WTC11 (cell line): ENCODE measurements at regions not wholly inside any gene's neighbourhood (a gene's known extent, or its start where the extent isn't known, plus 50 kb on each side); places are given as distances from the start of the nearest gene placed in this dataset.

ENCODE experiments used
- ATAC-seq: fragments of 200-7000 bp; cut with Tn5 transposase; 2 replicates; pipeline ENCODE4 v1.10.0; 2021; ENCODE audit warnings: mild to moderate bottlenecking, moderate library complexity
- CTCF ChIA-PET: fragments of 300-600 bp; sonication (Branson Sonifier 250); formaldehyde crosslinking; loops from one replicate; lab custom pipeline; 2021; ENCODE audit warnings: antibody characterized with exemption; lab: Charles Lee
- POLR2A ChIA-PET: fragments of 350-600 bp; sonication (Branson Sonifier 250); formaldehyde crosslinking; loops from one replicate; lab custom pipeline; 2021; ENCODE audit warnings: antibody characterized with exemption; lab: Charles Lee
- DNase-seq: peaks from one replicate; pipeline ENCODE4 v3.0.0; 2021; ENCODE audit warnings: low spot score
- H3K27ac Mint-ChIP-seq: 2 replicates; pipeline ENCODE4 v1.8.0; 2021; ENCODE audit warnings: mixed read lengths
- H3K27me3 Mint-ChIP-seq: 2 replicates; pipeline ENCODE4 v1.8.0; 2021; ENCODE audit warnings: low read depth, mild to moderate bottlenecking, moderate library complexity, mixed read lengths
- H3K36me3 Mint-ChIP-seq: 2 replicates; pipeline ENCODE4 v1.8.0; 2021; ENCODE audit warnings: mixed read lengths
- H3K4me1 Mint-ChIP-seq: 2 replicates; pipeline ENCODE4 v1.8.0; 2022; ENCODE audit warnings: mixed read lengths
- H3K4me3 Mint-ChIP-seq: 2 replicates; pipeline ENCODE4 v1.8.0; 2021; ENCODE audit warnings: mild to moderate bottlenecking, moderate library complexity, mixed read lengths
- H3K9me3 Mint-ChIP-seq: 2 replicates; pipeline ENCODE4 v1.8.0; 2021; ENCODE audit warnings: mixed read lengths
- CBFB ChIP-seq: sonication (generic); formaldehyde crosslinking; IDR thresholded peaks from 2 replicates; pipeline ENCODE4 v1.8.1; 2022; ENCODE audit warnings: mild to moderate bottlenecking, low read depth, missing genetic modification reagents
- FOXP1 ChIP-seq: sonication (generic); formaldehyde crosslinking; IDR thresholded peaks from 2 replicates; pipeline ENCODE4 v1.8.0; 2022; ENCODE audit warnings: missing genetic modification reagents, mild to moderate bottlenecking, moderate library complexity, borderline replicate concordance
- JAZF1 ChIP-seq: fragments of 250-450 bp; sonication (Bioruptor Pico); IDR thresholded peaks from 2 replicates; pipeline ENCODE4 v1.9.0; 2021; ENCODE audit warnings: moderate library complexity, mild to moderate bottlenecking, inconsistent platforms
- NFATC4 ChIP-seq: fragments of 250-450 bp; sonication (Bioruptor Pico); IDR thresholded peaks from 2 replicates; pipeline ENCODE4 v1.9.0; 2021; ENCODE audit warnings: mild to moderate bottlenecking
- NFE2L1 ChIP-seq: sonication (generic); formaldehyde crosslinking; IDR thresholded peaks from 2 replicates; pipeline ENCODE4 v1.8.1; 2023; ENCODE audit warnings: missing genetic modification reagents
- NR1H2 ChIP-seq: sonication (generic); formaldehyde crosslinking; IDR thresholded peaks from 2 replicates; pipeline ENCODE4 v1.9.0; 2021; ENCODE audit warnings: mild to moderate bottlenecking, moderate library complexity, missing genetic modification reagents
- NR3C1 ChIP-seq: sonication (generic); formaldehyde crosslinking; conservative IDR thresholded peaks from 2 replicates; pipeline ENCODE4 v1.8.1; 2023; ENCODE audit warnings: low read depth, mild to moderate bottlenecking, missing genetic modification reagents
- OVOL2 ChIP-seq: fragments of 250-450 bp; sonication (Bioruptor Pico); IDR thresholded peaks from 2 replicates; pipeline ENCODE4 v1.9.0; 2021; ENCODE audit warnings: mild to moderate bottlenecking, borderline replicate concordance
- SMAD3 ChIP-seq: sonication (generic); formaldehyde crosslinking; IDR thresholded peaks from 2 replicates; pipeline ENCODE4 v1.8.0; 2022; ENCODE audit warnings: missing genetic modification reagents, mild to moderate bottlenecking, borderline replicate concordance
- SP1 ChIP-seq: sonication (generic); formaldehyde crosslinking; conservative IDR thresholded peaks from 2 replicates; pipeline ENCODE4 v1.8.1; 2022; ENCODE audit warnings: missing genetic modification reagents
- TEAD1 ChIP-seq: sonication (generic); formaldehyde crosslinking; IDR thresholded peaks from 2 replicates; pipeline ENCODE4 v1.8.0; 2022; ENCODE audit warnings: mild to moderate bottlenecking, missing genetic modification reagents
- ZNF138 ChIP-seq: sonication (generic); formaldehyde crosslinking; conservative IDR thresholded peaks from 2 replicates; pipeline ENCODE4 v1.8.1; 2022; ENCODE audit warnings: mild to moderate bottlenecking, moderate library complexity, missing genetic modification reagents
- ZNF317 ChIP-seq: sonication (generic); formaldehyde crosslinking; IDR thresholded peaks from 2 replicates; pipeline ENCODE4 v1.8.1; 2023; ENCODE audit warnings: low read depth, mild to moderate bottlenecking, moderate library complexity, missing genetic modification reagents, borderline replicate concordance
- ZNF423 ChIP-seq: fragments of 250-450 bp; sonication (Bioruptor Pico); IDR thresholded peaks from 2 replicates; pipeline ENCODE4 v2.1.2; 2022; ENCODE audit warnings: mild to moderate bottlenecking, moderate library complexity
- TF ChIP-seq, protein P1 (sequence below): fragments of 250-450 bp; sonication (Bioruptor Pico); IDR thresholded peaks from 2 replicates; pipeline ENCODE4 v1.9.0; 2021; ENCODE audit warnings: moderate library complexity, mild to moderate bottlenecking, inconsistent platforms, borderline replicate concordance
- TF ChIP-seq, protein P2 (sequence below): sonication (generic); formaldehyde crosslinking; IDR thresholded peaks from 2 replicates; pipeline ENCODE4 v1.8.1; 2022; ENCODE audit warnings: low read depth, missing genetic modification reagents, borderline replicate concordance
- TF ChIP-seq, protein P3 (sequence below): fragments of 250-450 bp; sonication (Bioruptor Pico); IDR thresholded peaks from 2 replicates; pipeline ENCODE4 v2.1.2; 2022; ENCODE audit warnings: mild to moderate bottlenecking, moderate library complexity
- TF ChIP-seq, protein P4 (sequence below): sonication (generic); formaldehyde crosslinking; conservative IDR thresholded peaks from 2 replicates; pipeline ENCODE4 v1.8.1; 2022; ENCODE audit warnings: mild to moderate bottlenecking, missing genetic modification reagents
- TF ChIP-seq, protein P5 (sequence below): fragments of 250-450 bp; sonication (Bioruptor Pico); conservative IDR thresholded peaks from 2 replicates; pipeline ENCODE4 v1.9.0; 2021; ENCODE audit warnings: mild to moderate bottlenecking
- TF ChIP-seq, protein P6 (sequence below): fragments of 250-450 bp; sonication (Bioruptor Pico); IDR thresholded peaks from 2 replicates; pipeline ENCODE4 v1.9.0; 2021; ENCODE audit warnings: mild to moderate bottlenecking, borderline replicate concordance
- TF ChIP-seq, protein P7 (sequence below): sonication (generic); formaldehyde crosslinking; IDR thresholded peaks from 2 replicates; pipeline ENCODE4 v1.8.1; 2023; ENCODE audit warnings: mild to moderate bottlenecking, missing genetic modification reagents, moderate library complexity
- TF ChIP-seq, protein P8 (sequence below): sonication (generic); formaldehyde crosslinking; IDR thresholded peaks from 2 replicates; pipeline ENCODE4 v1.8.0; 2022; ENCODE audit warnings: mild to moderate bottlenecking, missing genetic modification reagents

DNA sequence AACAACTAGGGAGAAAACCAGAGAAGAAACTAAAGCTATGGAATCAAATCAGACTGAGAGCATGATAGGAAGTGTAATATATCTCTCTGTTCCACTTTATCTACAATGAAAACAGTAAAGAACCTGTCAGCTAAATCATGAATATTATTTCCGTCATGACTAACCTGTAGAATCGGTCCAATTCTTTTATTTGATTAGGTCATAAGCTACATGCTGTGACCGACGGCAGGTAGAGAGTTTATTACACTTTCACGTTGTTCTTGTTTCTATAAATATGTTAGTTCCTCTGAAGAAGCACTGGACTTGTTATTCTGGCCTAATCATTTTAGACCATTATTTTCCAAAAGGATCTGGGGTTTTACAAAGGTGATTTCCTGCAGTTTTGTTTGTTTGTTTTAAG lies 91.1 kb downstream of the DMRTA1 start:
- no peak for DNase-seq
- peaks cover 9% of the 10 kb centered on the region for H3K9me3 Mint-ChIP-seq
- ChIA-PET CTCF (no interaction called here), POLR2A (no interaction called here)
- H3K4me1 Mint-ChIP-seq, result no peaks in the 10 kb centered on the region
- TF ChIP-seq, protein P1, sequence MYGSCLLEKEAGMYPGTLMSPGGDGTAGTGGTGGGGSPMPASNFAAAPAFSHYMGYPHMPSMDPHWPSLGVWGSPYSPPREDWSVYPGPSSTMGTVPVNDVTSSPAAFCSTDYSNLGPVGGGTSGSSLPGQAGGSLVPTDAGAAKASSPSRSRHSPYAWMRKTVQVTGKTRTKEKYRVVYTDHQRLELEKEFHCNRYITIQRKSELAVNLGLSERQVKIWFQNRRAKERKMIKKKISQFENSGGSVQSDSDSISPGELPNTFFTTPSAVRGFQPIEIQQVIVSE, result no peak
- TF ChIP-seq ZNF317 (CRISPR knock-in tag), result no peak
- no peak for TF ChIP-seq NFE2L1 (CRISPR knock-in tag)
- TF ChIP-seq SMAD3 (CRISPR knock-in tag), result no peak
- no peak for TF ChIP-seq CBFB
- no peak for TF ChIP-seq ZNF138 (CRISPR knock-in tag)
- TF ChIP-seq, protein P2, sequence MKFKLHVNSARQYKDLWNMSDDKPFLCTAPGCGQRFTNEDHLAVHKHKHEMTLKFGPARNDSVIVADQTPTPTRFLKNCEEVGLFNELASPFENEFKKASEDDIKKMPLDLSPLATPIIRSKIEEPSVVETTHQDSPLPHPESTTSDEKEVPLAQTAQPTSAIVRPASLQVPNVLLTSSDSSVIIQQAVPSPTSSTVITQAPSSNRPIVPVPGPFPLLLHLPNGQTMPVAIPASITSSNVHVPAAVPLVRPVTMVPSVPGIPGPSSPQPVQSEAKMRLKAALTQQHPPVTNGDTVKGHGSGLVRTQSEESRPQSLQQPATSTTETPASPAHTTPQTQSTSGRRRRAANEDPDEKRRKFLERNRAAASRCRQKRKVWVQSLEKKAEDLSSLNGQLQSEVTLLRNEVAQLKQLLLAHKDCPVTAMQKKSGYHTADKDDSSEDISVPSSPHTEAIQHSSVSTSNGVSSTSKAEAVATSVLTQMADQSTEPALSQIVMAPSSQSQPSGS, result no peak
- no peak for TF ChIP-seq NFATC4 (CRISPR knock-in tag)
- no peak for TF ChIP-seq JAZF1
- TF ChIP-seq OVOL2 (CRISPR knock-in tag), result no peak
- no peak for TF ChIP-seq SP1
- TF ChIP-seq, protein P3, sequence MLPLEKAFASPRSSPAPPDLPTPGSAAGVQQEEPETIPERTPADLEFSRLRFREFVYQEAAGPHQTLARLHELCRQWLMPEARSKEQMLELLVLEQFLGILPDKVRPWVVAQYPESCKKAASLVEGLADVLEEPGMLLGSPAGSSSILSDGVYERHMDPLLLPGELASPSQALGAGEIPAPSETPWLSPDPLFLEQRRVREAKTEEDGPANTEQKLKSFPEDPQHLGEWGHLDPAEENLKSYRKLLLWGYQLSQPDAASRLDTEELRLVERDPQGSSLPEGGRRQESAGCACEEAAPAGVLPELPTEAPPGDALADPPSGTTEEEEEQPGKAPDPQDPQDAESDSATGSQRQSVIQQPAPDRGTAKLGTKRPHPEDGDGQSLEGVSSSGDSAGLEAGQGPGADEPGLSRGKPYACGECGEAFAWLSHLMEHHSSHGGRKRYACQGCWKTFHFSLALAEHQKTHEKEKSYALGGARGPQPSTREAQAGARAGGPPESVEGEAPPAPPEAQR (CRISPR knock-in tag), result no peak
- no peak for TF ChIP-seq ZNF423
- no peak for TF ChIP-seq FOXP1 (CRISPR knock-in tag)
- no peak for TF ChIP-seq TEAD1 (CRISPR knock-in tag)
- no peak for ATAC-seq
- no peak overlapping the region for H3K27ac Mint-ChIP-seq
- H3K36me3 Mint-ChIP-seq, result no peaks in the 10 kb centered on the region
- H3K27me3 Mint-ChIP-seq, result no peaks in the 10 kb centered on the region
- H3K4me3 Mint-ChIP-seq, result no peak overlapping the region

DNA sequence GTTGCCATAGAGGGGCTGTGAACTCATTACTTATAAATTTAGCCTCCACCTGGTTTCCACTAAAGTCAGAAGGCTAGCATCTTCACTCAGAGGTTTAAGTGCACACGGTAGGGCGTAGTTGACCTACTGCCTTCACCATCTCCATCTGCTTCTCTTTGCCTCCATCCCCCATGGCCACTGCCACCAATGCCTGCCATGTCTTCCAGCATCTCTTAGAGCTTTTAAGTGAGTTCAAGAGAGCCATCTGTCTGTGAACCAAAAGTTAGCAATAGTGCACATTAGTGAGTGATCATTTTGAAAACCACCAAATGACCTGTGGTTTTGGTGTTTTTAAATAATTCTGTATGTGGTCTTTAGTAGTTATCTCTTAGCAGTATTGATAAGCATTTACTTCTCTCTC lies 102.0 kb downstream of the DMRTA1 start:
- ChIA-PET CTCF (no interaction called here), POLR2A (no interaction called here)
- DNase-seq, result no peak
- no peak overlapping the region for H3K4me3 Mint-ChIP-seq
- no peaks in the 10 kb centered on the region for H3K36me3 Mint-ChIP-seq
- ATAC-seq, result no peak
- H3K9me3 Mint-ChIP-seq, result peaks cover 3% of the 10 kb centered on the region; the same call in 1 of the 2 replicates
- H3K27ac Mint-ChIP-seq, result no peak overlapping the region
- H3K27me3 Mint-ChIP-seq, result no peaks in the 10 kb centered on the region; the same call in 1 of the 2 replicates
- peaks cover 9% of the 10 kb centered on the region for H3K4me1 Mint-ChIP-seq
- TF ChIP-seq OVOL2 (CRISPR knock-in tag) (no peak), NR1H2 (no peak), NR3C1 (CRISPR knock-in tag) (no peak), CBFB (no peak)
- TF ChIP-seq, protein P4, sequence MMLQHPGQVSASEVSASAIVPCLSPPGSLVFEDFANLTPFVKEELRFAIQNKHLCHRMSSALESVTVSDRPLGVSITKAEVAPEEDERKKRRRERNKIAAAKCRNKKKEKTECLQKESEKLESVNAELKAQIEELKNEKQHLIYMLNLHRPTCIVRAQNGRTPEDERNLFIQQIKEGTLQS, result no peak
- TF ChIP-seq, protein P5, sequence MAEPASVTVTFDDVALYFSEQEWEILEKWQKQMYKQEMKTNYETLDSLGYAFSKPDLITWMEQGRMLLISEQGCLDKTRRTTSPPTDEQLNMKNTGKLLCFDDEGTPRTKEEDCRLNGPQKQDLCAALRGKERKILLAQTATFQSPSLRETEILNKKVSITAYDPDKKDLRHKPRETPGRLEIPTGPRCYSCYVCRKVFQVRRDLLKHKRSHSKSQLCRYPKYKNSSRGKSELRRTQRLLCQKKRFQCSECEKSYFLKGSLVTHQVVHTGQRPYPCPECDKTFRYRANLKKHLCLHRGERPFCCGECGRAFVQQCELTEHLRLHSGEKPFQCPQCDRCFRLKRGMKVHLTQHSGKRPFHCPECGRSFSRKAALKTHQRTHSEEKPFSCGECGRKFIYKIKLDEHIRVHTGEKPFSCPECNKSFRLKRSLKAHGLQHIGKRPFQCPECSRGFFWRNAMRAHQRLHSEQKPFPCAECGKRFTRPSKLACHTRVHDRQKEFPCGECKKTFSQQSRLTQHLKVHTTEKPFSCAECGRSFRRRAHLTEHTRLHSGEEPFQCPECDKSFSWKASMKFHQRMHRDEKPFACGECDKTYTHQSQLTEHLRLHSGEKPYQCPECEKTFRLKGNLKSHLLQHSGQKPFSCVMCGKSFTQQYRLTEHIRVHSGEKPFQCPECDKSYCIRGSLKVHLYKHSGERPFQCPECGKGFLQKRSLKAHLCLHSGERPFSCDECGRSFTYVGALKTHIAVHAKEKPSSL (CRISPR knock-in tag), result no peak
- TF ChIP-seq, protein P6, sequence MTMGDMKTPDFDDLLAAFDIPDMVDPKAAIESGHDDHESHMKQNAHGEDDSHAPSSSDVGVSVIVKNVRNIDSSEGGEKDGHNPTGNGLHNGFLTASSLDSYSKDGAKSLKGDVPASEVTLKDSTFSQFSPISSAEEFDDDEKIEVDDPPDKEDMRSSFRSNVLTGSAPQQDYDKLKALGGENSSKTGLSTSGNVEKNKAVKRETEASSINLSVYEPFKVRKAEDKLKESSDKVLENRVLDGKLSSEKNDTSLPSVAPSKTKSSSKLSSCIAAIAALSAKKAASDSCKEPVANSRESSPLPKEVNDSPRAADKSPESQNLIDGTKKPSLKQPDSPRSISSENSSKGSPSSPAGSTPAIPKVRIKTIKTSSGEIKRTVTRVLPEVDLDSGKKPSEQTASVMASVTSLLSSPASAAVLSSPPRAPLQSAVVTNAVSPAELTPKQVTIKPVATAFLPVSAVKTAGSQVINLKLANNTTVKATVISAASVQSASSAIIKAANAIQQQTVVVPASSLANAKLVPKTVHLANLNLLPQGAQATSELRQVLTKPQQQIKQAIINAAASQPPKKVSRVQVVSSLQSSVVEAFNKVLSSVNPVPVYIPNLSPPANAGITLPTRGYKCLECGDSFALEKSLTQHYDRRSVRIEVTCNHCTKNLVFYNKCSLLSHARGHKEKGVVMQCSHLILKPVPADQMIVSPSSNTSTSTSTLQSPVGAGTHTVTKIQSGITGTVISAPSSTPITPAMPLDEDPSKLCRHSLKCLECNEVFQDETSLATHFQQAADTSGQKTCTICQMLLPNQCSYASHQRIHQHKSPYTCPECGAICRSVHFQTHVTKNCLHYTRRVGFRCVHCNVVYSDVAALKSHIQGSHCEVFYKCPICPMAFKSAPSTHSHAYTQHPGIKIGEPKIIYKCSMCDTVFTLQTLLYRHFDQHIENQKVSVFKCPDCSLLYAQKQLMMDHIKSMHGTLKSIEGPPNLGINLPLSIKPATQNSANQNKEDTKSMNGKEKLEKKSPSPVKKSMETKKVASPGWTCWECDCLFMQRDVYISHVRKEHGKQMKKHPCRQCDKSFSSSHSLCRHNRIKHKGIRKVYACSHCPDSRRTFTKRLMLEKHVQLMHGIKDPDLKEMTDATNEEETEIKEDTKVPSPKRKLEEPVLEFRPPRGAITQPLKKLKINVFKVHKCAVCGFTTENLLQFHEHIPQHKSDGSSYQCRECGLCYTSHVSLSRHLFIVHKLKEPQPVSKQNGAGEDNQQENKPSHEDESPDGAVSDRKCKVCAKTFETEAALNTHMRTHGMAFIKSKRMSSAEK (CRISPR knock-in tag), result no peak
- TF ChIP-seq, protein P7, sequence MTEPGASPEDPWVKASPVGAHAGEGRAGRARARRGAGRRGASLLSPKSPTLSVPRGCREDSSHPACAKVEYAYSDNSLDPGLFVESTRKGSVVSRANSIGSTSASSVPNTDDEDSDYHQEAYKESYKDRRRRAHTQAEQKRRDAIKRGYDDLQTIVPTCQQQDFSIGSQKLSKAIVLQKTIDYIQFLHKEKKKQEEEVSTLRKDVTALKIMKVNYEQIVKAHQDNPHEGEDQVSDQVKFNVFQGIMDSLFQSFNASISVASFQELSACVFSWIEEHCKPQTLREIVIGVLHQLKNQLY (CRISPR knock-in tag), result no peak
- TF ChIP-seq, protein P8, sequence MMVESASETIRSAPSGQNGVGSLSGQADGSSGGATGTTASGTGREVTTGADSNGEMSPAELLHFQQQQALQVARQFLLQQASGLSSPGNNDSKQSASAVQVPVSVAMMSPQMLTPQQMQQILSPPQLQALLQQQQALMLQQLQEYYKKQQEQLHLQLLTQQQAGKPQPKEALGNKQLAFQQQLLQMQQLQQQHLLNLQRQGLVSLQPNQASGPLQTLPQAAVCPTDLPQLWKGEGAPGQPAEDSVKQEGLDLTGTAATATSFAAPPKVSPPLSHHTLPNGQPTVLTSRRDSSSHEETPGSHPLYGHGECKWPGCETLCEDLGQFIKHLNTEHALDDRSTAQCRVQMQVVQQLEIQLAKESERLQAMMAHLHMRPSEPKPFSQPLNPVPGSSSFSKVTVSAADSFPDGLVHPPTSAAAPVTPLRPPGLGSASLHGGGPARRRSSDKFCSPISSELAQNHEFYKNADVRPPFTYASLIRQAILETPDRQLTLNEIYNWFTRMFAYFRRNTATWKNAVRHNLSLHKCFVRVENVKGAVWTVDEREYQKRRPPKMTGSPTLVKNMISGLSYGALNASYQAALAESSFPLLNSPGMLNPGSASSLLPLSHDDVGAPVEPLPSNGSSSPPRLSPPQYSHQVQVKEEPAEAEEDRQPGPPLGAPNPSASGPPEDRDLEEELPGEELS, result no peak
